Activated B cell treated with CpG ODN at 0.5 μM for 24 hours (primary cell): ENCODE measurements at regions not wholly inside any gene's neighbourhood (a gene's known extent, or its start where the extent isn't known, plus 50 kb on each side); places are given as distances from the start of the nearest gene placed in this dataset.

ENCODE experiments used
- ATAC-seq: fragments of 200-7000 bp; cut with Tn5 transposase; one replicate; pipeline ENCODE4 v1.10.0; 2021; ENCODE audit warnings: low read depth, mild to moderate bottlenecking, moderate library complexity
- CTCF ChIA-PET: fragments of 350-600 bp; sonication (Branson Sonifier 250); formaldehyde crosslinking; loops from one replicate; lab custom pipeline; 2021; ENCODE audit warnings: antibody characterized with exemption; lab: Charles Lee
- POLR2A ChIA-PET: fragments of 350-600 bp; sonication (Branson Sonifier 250); formaldehyde crosslinking; loops from one replicate; lab custom pipeline; 2021; ENCODE audit warnings: antibody characterized with exemption; lab: Charles Lee
- DNase-seq: peaks from one replicate; pipeline ENCODE4 v3.0.0; 2022
- H3K27ac Mint-ChIP-seq: one replicate; pipeline ENCODE4 v1.8.0; 2020; ENCODE audit warnings: mixed read lengths
- H3K27me3 Mint-ChIP-seq: one replicate; pipeline ENCODE4 v1.8.0; 2021; ENCODE audit warnings: mixed read lengths
- H3K36me3 Mint-ChIP-seq: one replicate; pipeline ENCODE4 v1.8.0; 2021; ENCODE audit warnings: low read depth, mixed read lengths
- H3K4me1 Mint-ChIP-seq: one replicate; pipeline ENCODE4 v1.8.0; 2021; ENCODE audit warnings: mixed read lengths
- H3K4me3 Mint-ChIP-seq: one replicate; pipeline ENCODE4 v1.8.0; 2020; ENCODE audit warnings: mild to moderate bottlenecking, mixed read lengths
- H3K9me3 Mint-ChIP-seq: one replicate; pipeline ENCODE4 v1.8.0; 2020; ENCODE audit warnings: mixed read lengths
- CTCF ChIP-seq: fragments of 200-600 bp; IDR thresholded peaks from one replicate; pipeline ENCODE4 v1.8.0; 2022; ENCODE audit warnings: antibody characterized with exemption, mild to moderate bottlenecking
- intact Hi-C: fragments of 100-400 bp; cut with micrococcal nuclease; formaldehyde crosslinking; loops from one replicate; pipeline ENCODE4 v1.15.1; 2024

DNA sequence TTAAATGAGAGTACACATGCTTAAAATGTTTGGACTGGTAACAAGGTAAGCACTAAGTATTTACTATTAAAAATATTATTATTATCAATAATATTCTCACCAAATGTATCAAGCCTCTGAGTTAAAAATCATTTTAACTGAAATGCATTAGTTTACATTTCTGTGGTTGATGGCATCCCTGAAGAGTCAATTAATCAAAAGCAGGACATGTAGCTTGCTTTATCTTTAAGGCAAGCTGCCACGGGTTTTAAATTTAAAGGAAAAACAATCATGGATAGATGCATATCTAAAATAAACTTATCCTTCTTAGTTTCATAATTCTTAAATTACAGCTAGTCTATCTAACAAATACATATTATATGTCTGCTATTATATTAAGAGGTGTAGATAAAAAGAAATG, 584.8 kb upstream of the INTU start:
- Mint-ChIP-seq H3K4me1 (no peaks in the 10 kb centered on the region), H3K27ac (no peak overlapping the region), H3K36me3 (no peaks in the 10 kb centered on the region), H3K27me3 (no peaks in the 10 kb centered on the region), H3K4me3 (no peak overlapping the region), H3K9me3 (peaks cover 4% of the 10 kb centered on the region)
- TF ChIP-seq CTCF, result no peak
- ChIA-PET CTCF (no interaction called here), POLR2A (no interaction called here)
- intact Hi-C loops, result no loop called here
- no peak for ATAC-seq
- DNase-seq, result no peak

GRCh38 chr4:127048376-127049044, 584.2 kb upstream of the INTU start:
- no peaks in the 10 kb centered on the region for H3K4me1 Mint-ChIP-seq
- POLR2A ChIA-PET, result no interaction called here

DNA sequence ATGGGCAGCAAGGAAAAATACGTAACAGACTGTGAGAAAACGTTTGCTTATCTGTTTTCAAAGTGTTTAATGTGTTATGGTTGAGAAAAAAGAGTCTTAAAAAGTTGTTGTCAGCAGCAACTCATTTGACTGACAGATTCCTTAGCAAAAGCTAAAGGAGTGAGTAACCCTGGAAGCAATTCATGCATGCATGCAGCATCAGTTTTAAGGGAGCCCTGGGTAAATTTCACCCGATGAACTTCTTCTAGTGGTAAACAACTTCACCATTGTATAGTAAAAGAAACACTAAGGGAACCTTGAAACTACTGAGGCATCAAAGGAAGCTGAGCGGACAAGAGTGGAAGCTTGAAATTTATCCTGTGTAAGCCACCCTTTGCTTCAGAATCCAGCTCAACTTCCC, 583.2 kb upstream of the INTU start:
- Mint-ChIP-seq H3K27me3 (no peaks in the 10 kb centered on the region), H3K9me3 (peaks cover 7% of the 10 kb centered on the region), H3K4me3 (no peak overlapping the region), H3K4me1 (no peaks in the 10 kb centered on the region), H3K36me3 (no peaks in the 10 kb centered on the region), H3K27ac (no peak overlapping the region)
- CTCF ChIA-PET, result no interaction called here
- intact Hi-C loops, result no loop called here
- no peak for ATAC-seq
- no peak for TF ChIP-seq CTCF
- DNase-seq, result no peak
- POLR2A ChIA-PET, result no interaction called here

More at GRCh38 chr4:127048376-127049044, 584.2 kb upstream of the INTU start:
- ATAC-seq (no peak), DNase-seq (no peak)
- intact Hi-C loops, result no loop called here
- CTCF ChIA-PET, result no interaction called here
- Mint-ChIP-seq H3K27ac (no peak overlapping the region), H3K36me3 (no peaks in the 10 kb centered on the region), H3K27me3 (no peaks in the 10 kb centered on the region), H3K4me3 (no peak overlapping the region), H3K9me3 (peaks cover 8% of the 10 kb centered on the region)
- no peak for TF ChIP-seq CTCF

DNA sequence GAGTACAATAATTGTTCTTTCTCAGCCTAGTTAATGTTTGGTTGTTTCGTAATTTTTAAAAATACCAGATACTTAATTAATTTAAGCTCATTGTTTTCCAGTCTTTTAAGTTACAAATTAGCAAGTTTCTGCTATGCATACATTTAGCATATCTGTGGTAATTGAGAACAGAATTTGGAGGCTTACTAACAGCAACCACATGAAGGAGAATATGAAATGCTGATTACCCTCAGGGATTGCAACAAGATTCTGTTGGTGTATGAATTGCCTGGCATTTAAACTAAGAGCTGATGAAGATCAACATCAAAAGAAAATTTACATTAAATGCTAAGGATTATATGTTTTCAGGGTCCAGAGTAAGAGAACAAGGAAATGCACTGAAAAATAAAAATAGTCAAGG, 580.0 kb upstream of the INTU start:
- Mint-ChIP-seq H3K36me3 (no peaks in the 10 kb centered on the region), H3K27ac (no peak overlapping the region), H3K4me1 (no peaks in the 10 kb centered on the region), H3K9me3 (peaks cover 17% of the 10 kb centered on the region), H3K27me3 (no peaks in the 10 kb centered on the region), H3K4me3 (no peak overlapping the region)
- TF ChIP-seq CTCF, result no peak
- intact Hi-C loops, result no loop called here
- ChIA-PET CTCF (no interaction called here), POLR2A (no interaction called here)
- no peak for ATAC-seq
- DNase-seq, result no peak

DNA sequence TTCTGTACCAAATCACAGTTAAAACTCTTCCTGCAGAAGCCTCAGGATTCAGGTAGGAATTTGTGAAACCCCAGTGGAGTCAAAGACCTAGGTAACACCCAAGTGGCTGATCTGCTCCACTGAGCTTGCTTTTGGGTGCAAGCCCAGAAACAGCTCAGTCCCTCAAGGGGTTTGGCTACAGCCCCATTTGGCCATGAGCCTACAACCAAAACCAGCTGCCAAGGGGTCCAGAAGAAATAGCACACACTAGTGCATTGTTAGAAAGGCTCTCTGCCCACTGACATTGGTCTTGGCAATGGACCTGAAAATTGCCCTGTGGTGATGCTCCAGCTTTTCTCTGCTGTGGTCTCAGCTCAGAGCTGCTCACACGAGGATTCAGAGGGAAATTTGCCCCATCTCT, 577.4 kb upstream of the INTU start:
- H3K4me1 Mint-ChIP-seq, result no peaks in the 10 kb centered on the region
- peaks cover 19% of the 10 kb centered on the region for H3K9me3 Mint-ChIP-seq
- intact Hi-C loops, result no loop called here
- ChIA-PET CTCF (no interaction called here), POLR2A (no interaction called here)
- H3K27ac Mint-ChIP-seq, result no peak overlapping the region
- no peaks in the 10 kb centered on the region for H3K27me3 Mint-ChIP-seq
- no peaks in the 10 kb centered on the region for H3K36me3 Mint-ChIP-seq
- no peak overlapping the region for H3K4me3 Mint-ChIP-seq
- ATAC-seq, result no peak
- no peak for DNase-seq
- no peak for TF ChIP-seq CTCF
